Epithelial cell of prostate (primary cell): ENCODE measurements at regions not wholly inside any gene's neighbourhood (a gene's known extent, or its start where the extent isn't known, plus 50 kb on each side); places are given as distances from the start of the nearest gene placed in this dataset.
A peak's percentile ranks its signal among the peaks of the same experiment; 100 is the strongest.

Experiments
- DNase-seq: peaks from one replicate; pipeline ENCODE4 v3.0.0-alpha.2; 2011; ENCODE audit warnings: low read depth, low spot score
- H3K27ac ChIP-seq: fragments of 450-650 bp; 2 replicates; pipeline ENCODE4 v1.5.1; 2017; ENCODE audit warnings: mild to moderate bottlenecking

- no peak overlapping the region for H3K27ac ChIP-seq
- DNase-seq: no peak
These were observed 486.0 kb downstream of the TNS3 start for GRCh38 chr7:47095946-47096345.

GRCh38 chr7:47094462-47094861, 487.4 kb downstream of the TNS3 start:
- DNase-seq: no peak
- H3K27ac ChIP-seq: no peak overlapping the region

- DNase-seq: no peak
- no peak overlapping the region for H3K27ac ChIP-seq
These were observed 488.3 kb downstream of the TNS3 start for GRCh38 chr7:47093320-47094234.

- DNase-seq: no peak
- no peak overlapping the region for H3K27ac ChIP-seq
These were observed 489.6 kb downstream of the TNS3 start for GRCh38 chr7:47092336-47092735.

GRCh38 chr7:47091141-47091540, 490.8 kb downstream of the TNS3 start:
- H3K27ac ChIP-seq: no peak overlapping the region
- DNase-seq: no peak

- DNase-seq: no peak
- no peak overlapping the region for H3K27ac ChIP-seq
These were observed 492.4 kb downstream of the TNS3 start for GRCh38 chr7:47089461-47089860.

GRCh38 chr7:47089068-47089417, 492.9 kb downstream of the TNS3 start:
- no peak for DNase-seq
- H3K27ac ChIP-seq: no peak overlapping the region

GRCh38 chr7:47088329-47089067, 493.4 kb downstream of the TNS3 start:
- DNase-seq: no peak
- no peak overlapping the region for H3K27ac ChIP-seq

GRCh38 chr7:47087866-47088265, 494.0 kb downstream of the TNS3 start:
- DNase-seq: peak; percentile 31
- H3K27ac ChIP-seq: no peak overlapping the region

- H3K27ac ChIP-seq: no peak overlapping the region
- no peak for DNase-seq
These were observed 496.2 kb downstream of the TNS3 start for GRCh38 chr7:47085491-47086275.

- H3K27ac ChIP-seq: no peak overlapping the region
- DNase-seq: no peak
These were observed 498.2 kb downstream of the TNS3 start for GRCh38 chr7:47083476-47084250.

GRCh38 chr7:47080816-47081215, 501.1 kb downstream of the TNS3 start:
- DNase-seq: no peak

GRCh38 chr7:47078241-47078640, 503.7 kb downstream of the TNS3 start:
- H3K27ac ChIP-seq: no peak overlapping the region
- no peak for DNase-seq

More at GRCh38 chr7:47080816-47081215, 501.1 kb downstream of the TNS3 start:
- H3K27ac ChIP-seq: no peak overlapping the region

- H3K27ac ChIP-seq: no peak overlapping the region
- DNase-seq: no peak
These were observed 507.2 kb downstream of the TNS3 start for GRCh38 chr7:47074702-47075153.

- no peak for DNase-seq
- no peak overlapping the region for H3K27ac ChIP-seq
These were observed 508.6 kb downstream of the TNS3 start for GRCh38 chr7:47073284-47073683.

GRCh38 chr7:47071866-47072265, 510.0 kb downstream of the TNS3 start:
- H3K27ac ChIP-seq: no peak overlapping the region
- DNase-seq: no peak

GRCh38 chr7:47069385-47070076, 512.4 kb downstream of the TNS3 start:
- DNase-seq: no peak
- H3K27ac ChIP-seq: no peak overlapping the region

- H3K27ac ChIP-seq: no peak overlapping the region
- no peak for DNase-seq
These were observed 514.8 kb downstream of the TNS3 start for GRCh38 chr7:47066976-47067614.

GRCh38 chr7:47056731-47057130, 525.2 kb downstream of the TNS3 start:
- DNase-seq: no peak
- H3K27ac ChIP-seq: no peak overlapping the region
